ENCODE measurements at regions not wholly inside any gene's neighbourhood (a gene's known extent, or its start where the extent isn't known, plus 50 kb on each side); places are given as distances from the start of the nearest gene placed in this dataset.
"Not testable (repeated sequence)": the region's sequence is repeated elsewhere in the genome, so short reads cannot be mapped to it uniquely, and the experiment has no call there.

DNA sequence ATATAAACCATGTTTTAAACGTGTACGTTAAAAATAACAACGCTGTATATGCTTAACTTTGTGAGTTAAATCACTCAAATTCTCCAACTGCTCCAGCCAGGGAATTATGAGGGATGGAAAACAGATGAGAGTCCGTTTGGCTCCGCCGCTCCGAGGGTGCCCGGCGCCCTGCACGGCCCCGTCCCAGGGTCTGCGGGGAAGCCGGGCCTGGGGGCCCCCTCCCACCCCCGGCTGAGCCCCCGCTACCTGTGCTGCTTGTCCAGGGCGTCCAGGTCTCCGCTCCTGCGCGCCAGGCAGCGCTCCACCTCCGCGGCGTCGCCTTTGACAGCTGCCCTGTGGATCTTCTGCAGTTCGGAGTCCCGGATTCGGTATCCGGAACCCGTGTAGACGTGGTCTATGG lies 415.5 kb downstream of the FOXD4L4 start:
- not testable (repeated sequence) for DNase-seq

GRCh38 chr9:66153021-66153725 lies 416.2 kb downstream of the FOXD4L4 start:
- DNase-seq = peak; percentile 34

GRCh38 chr9:66153971-66154691 lies 417.2 kb downstream of the FOXD4L4 start:
- DNase-seq = peak; percentile 23

GRCh38 chr9:66182316-66182715 lies 445.4 kb downstream of the FOXD4L4 start:
- not testable (repeated sequence) for DNase-seq

GRCh38 chr9:66183648-66184047 lies 446.7 kb downstream of the FOXD4L4 start:
- DNase-seq = not testable (repeated sequence)

DNA sequence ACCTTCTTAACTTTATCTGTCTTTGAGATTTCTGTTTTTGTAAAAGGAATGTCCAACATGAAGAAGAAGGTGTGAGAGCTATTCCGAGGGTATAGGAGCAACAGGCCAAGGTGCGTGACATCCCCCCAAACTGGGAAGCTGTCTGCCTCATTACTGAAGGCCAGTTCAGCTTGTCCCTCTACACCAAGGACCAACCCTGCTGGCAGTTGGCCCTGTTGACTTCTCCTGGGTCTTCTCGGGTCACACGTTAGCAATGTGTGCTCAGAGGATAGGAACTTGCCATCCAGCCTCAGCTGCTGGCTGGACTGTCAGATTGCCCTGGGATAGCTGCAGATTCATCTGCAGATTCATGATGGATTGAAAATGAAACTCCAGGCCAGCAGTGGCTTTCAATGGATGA lies 460.3 kb downstream of the FOXD4L4 start:
- not testable (repeated sequence) for DNase-seq

- DNase-seq = not testable (repeated sequence)
Measured at GRCh38 chr9:66198421-66198820, 461.5 kb downstream of the FOXD4L4 start.

DNA sequence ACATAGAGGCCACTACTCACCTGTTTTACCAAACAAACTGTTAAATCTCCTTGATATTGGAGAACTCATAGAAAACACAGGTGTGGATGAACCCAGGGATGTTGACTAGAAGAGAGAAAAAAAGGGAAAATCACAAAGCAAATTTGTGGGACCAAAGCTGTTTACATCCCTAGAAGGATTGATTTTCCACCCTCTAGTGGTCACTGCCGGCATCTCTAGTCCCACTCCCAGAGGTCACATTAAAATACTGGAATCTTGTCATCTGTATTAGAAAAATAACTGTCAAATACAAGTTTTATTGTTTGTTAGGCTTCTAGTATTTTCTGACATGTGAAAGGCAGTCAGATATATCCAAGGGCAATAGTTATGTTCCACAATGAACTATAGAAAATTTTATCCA lies 469.7 kb downstream of the FOXD4L4 start:
- DNase-seq = not testable (repeated sequence)

DNA sequence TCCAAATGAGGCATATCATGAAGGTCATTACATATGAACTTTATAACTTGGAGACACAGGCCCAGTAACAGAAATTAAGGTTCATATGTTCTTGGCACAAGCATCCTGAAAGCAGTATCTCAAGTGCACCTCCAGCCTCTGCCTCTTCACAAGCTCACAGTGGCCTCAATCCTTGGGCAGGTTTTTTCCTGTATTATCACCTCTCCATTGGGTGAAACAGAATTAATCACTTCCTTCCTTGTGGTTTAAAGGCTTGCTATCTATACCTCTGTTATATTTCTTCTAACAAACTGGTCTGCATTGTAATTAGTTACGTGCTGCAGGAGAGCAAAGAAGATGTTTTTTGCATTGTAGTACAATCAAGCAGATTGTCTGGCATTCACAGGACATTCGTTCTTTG lies 471.0 kb downstream of the FOXD4L4 start:
- not testable (repeated sequence) for DNase-seq

GRCh38 chr9:66244763-66245162 lies 507.8 kb downstream of the FOXD4L4 start:
- not testable (repeated sequence) for DNase-seq

DNA sequence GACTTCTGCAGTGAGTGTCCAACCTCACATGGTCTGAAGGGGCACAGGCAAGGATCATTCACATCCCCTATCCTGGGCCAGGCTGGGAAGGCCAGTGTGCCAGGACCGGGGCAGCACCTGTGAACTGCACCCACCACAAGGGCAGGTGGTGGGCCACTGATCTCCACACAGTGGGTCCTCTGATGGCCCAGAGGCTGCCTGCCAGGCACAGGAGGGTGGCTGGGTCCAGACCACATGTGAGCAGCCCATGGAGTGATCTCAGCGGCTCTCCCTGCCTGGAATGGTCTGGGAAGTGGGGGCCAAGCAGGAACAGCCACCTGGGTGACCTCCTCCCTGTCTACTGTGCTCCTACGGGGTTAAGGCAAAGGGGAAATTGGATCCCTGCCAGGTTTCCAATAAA lies 508.5 kb downstream of the FOXD4L4 start:
- DNase-seq = not testable (repeated sequence)

DNA sequence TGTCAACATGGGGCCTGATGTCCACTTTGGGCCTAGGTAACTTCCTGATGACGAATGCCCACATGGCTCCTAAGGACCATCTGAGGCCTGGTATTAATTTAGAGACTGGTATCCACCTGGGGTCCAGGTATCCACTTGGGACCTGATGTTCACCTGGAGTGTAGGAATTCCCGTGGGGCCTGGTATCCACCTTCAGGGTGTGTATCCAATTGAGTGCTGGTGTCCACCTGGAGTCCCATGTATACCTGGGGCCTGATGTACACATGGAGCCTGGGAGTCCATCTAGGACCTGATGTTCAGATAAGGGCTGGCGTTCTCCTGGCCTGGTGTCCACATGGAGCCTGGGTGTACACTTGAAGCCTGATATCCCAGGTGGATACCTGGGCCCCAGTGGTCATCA lies 520.6 kb downstream of the FOXD4L4 start:
- not testable (repeated sequence) for DNase-seq

- not testable (repeated sequence) for DNase-seq
Measured at GRCh38 chr9:66261576-66261975, 524.6 kb downstream of the FOXD4L4 start.

- not testable (repeated sequence) for DNase-seq
Measured at GRCh38 chr9:66263621-66264020, 526.7 kb downstream of the FOXD4L4 start.

GRCh38 chr9:66264786-66265185 lies 527.8 kb downstream of the FOXD4L4 start:
- not testable (repeated sequence) for DNase-seq

- not testable (repeated sequence) for DNase-seq
Measured at GRCh38 chr9:66266202-66266601, 529.3 kb downstream of the FOXD4L4 start.

GRCh38 chr9:66266856-66267430 lies 530.0 kb downstream of the FOXD4L4 start:
- DNase-seq = not testable (repeated sequence)

DNA sequence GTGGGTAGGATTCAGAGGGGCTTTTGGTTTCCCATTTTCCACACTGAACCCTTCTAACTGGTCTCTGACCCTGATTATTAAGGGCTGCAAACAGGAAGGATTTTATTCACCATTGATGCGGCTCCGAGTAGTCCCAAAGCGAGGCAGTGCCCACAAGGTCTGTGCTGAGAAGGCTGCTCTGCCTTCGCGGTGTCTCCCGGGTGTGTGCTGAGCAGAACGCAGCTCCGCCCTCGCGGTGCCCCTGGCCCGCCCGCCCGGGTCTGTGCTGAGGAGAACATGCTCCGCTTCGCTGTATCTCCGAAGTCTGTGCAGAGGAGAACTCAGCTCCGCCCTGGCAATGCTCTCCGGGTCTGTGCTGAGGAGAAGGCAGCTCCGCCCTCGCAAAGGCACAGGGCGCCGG lies 530.7 kb downstream of the FOXD4L4 start:
- not testable (repeated sequence) for DNase-seq

DNA sequence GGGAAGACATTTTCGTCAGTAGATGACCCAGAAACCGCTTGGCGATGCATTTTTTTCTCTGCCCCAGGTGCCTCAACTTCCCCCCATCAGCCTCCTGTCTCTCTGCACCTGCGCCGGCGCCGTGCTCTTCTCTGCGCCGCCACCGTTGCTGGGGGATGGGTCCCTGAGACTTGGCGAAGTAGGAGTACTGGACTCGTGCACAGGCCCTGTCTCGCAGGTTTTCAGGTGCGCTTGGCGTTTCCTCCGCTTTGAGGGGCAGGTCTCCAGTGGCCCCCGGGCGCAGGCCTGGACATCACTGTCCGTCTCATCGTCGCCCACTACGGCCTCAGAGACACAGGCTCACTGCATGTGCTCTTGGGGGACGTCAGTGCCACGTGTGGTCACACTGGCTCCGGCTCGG lies 532.1 kb downstream of the FOXD4L4 start:
- not testable (repeated sequence) for DNase-seq

- DNase-seq = peak; percentile 68
Measured at GRCh38 chr9:66269783-66270182, 532.8 kb downstream of the FOXD4L4 start.

DNA sequence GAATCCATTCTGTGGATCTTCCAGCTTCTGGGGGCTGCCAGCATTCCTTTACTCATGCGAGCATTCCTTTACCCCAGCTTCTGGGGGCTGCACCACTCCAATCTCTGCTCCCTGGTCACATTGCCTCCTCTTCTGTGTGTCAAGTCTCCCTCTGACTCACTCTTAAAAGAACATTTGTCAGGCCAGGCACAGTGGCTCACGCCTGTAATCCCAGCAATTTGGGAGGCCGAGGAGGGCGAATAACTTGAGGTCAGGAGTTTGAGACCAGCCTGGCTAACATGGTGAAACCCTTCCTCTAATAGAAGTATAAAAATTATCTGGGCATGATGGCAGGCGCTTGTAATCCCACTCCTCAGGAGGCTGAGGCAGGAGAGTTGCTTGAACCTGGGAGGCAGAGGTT lies 541.9 kb downstream of the FOXD4L4 start:
- DNase-seq = not testable (repeated sequence)

Data from activated CD4-positive, CD25-positive, alpha-beta regulatory T cell treated with anti-CD3 and anti-CD28 coated beads, Interleukin-2, amount 50 U/mL, for 72 hours (primary cell).